ENCODE measurements at regions not wholly inside any gene's neighbourhood (a gene's known extent, or its start where the extent isn't known, plus 50 kb on each side); places are given as distances from the start of the nearest gene placed in this dataset.

- Histone ChIP-seq H4K5ac (ENCODE audit: insufficient read length, low read depth, low read length) (no peak overlapping the region), H3K9me3 (ENCODE audit: insufficient read depth in 2 of 2, low read depth in 1 of 2, low read length in 1 of 2) (no peaks in the 10 kb centered on the region), H3K4ac (replicated peaks; ENCODE audit: insufficient read length, low read depth, low read length) (no peak overlapping the region), H2BK5ac (ENCODE audit: low read depth, low read length) (no peak overlapping the region), H3K27ac (ENCODE audit: low read depth, low read length) (no peak overlapping the region), H2BK15ac (ENCODE audit: low read length) (no peak overlapping the region), H3K23ac (ENCODE audit: insufficient read length) (no peak overlapping the region), H2AK5ac (ENCODE audit: low read depth, low read length) (no peak overlapping the region), H4K91ac (replicated peaks; ENCODE audit: insufficient read length, low read length) (no peak overlapping the region), H2AFZ (ENCODE audit: low read length) (no peak overlapping the region; the same call in 1 of the 2 replicates), H4K8ac (ENCODE audit: extremely low read depth, insufficient read depth, low read length) (no peak overlapping the region), H3K4me2 (ENCODE audit: insufficient read depth in 1 of 2, low read depth in 2 of 2, low read length in 2 of 2) (no peak overlapping the region), H3K27me3 (replicated peaks in 1 of 4; ENCODE audit: control insufficient read depth in 3 of 4, extremely low read depth in 1 of 4, insufficient read depth in 3 of 4, low read length in 3 of 4) (no peaks in the 10 kb centered on the region), H3K9ac (replicated peaks in 1 of 4; ENCODE audit: extremely low read depth in 1 of 4, low read depth in 3 of 4, low read length in 3 of 4) (no peak overlapping the region), H3K4me3 (ENCODE audit: extremely low read depth in 1 of 4, insufficient read depth in 2 of 4, low read depth in 3 of 4, low read length in 4 of 4) (no peak overlapping the region), H3K18ac (ENCODE audit: extremely low read depth, low read length) (no peak overlapping the region), H3K79me2 (ENCODE audit: control insufficient read depth in 1 of 2, insufficient read depth in 2 of 2, low read length in 2 of 2) (no peaks in the 10 kb centered on the region), H4K20me1 (replicated peaks in 1 of 2; ENCODE audit: control insufficient read depth in 1 of 2, insufficient read depth in 2 of 2, low read length in 2 of 2) (no peaks in the 10 kb centered on the region), H2BK20ac (ENCODE audit: low read length) (no peak overlapping the region), H3K56ac (replicated peaks; ENCODE audit: insufficient read length, low read depth, low read length) (no peak overlapping the region), H3K23me2 (ENCODE audit: low read depth, low read length) (no peaks in the 10 kb centered on the region), H3K4me1 (replicated peaks in 1 of 4; ENCODE audit: control insufficient read depth in 3 of 4, insufficient read depth in 4 of 4, low read length in 3 of 4) (no peaks in the 10 kb centered on the region), H3K79me1 (ENCODE audit: low read depth, low read length) (no peaks in the 10 kb centered on the region), H2BK120ac (replicated peaks; ENCODE audit: low read depth, low read length) (no peak overlapping the region), H2BK12ac (ENCODE audit: low read depth, low read length) (no peak overlapping the region), H3K36me3 (ENCODE audit: control insufficient read depth in 2 of 4, insufficient read depth in 4 of 4, low read length in 3 of 4) (no peaks in the 10 kb centered on the region), H3K14ac (ENCODE audit: insufficient read length) (no peak overlapping the region)
- DNase-seq (ENCODE audit: low read depth in 1 of 2, low spot score in 2 of 2) (no peak), FAIRE-seq (no peak)
- ChIA-PET POLR2A (ENCODE audit: partially characterized antibody) (no interaction called here), CTCF (ENCODE audit: partially characterized antibody) (interaction anchor here (0.9 to 5.0 kb wide), 5 partner anchors 12 to 394 kb away, joined by 3 to 31 read pairs (median 3); no protein-coding TSS in a partner anchor)
- TF ChIP-seq SAP30 (IDR thresholded peaks at IDR 0.05; ENCODE audit: insufficient read depth, insufficient replicate concordance, low read length) = no peak
- no peak for TF ChIP-seq RXRA (IDR thresholded peaks at IDR 0.05; ENCODE audit: insufficient read depth, low read depth, low read length)
- TF ChIP-seq, protein P1, sequence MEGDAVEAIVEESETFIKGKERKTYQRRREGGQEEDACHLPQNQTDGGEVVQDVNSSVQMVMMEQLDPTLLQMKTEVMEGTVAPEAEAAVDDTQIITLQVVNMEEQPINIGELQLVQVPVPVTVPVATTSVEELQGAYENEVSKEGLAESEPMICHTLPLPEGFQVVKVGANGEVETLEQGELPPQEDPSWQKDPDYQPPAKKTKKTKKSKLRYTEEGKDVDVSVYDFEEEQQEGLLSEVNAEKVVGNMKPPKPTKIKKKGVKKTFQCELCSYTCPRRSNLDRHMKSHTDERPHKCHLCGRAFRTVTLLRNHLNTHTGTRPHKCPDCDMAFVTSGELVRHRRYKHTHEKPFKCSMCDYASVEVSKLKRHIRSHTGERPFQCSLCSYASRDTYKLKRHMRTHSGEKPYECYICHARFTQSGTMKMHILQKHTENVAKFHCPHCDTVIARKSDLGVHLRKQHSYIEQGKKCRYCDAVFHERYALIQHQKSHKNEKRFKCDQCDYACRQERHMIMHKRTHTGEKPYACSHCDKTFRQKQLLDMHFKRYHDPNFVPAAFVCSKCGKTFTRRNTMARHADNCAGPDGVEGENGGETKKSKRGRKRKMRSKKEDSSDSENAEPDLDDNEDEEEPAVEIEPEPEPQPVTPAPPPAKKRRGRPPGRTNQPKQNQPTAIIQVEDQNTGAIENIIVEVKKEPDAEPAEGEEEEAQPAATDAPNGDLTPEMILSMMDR (IDR thresholded peaks at IDR 0.05; ENCODE audit: control extremely low read depth in 1 of 3, insufficient read depth in 1 of 3, low read depth in 1 of 3, low read length in 3 of 3) = no peak
- TF ChIP-seq RBBP5 (IDR thresholded peaks at IDR 0.05; ENCODE audit: borderline replicate concordance, low read depth, low read length) = no peak
- TF ChIP-seq YY1 (IDR thresholded peaks at IDR 0.05; ENCODE audit: low read depth, low read length) = no peak
- no peak for TF ChIP-seq CHD1 (IDR thresholded peaks at IDR 0.05; ENCODE audit: low read depth, low read length)
- no peak for TF ChIP-seq JUND (IDR thresholded peaks at IDR 0.05; ENCODE audit: low read length)
- 89% methylated on average over 6 of the region's 6 CpGs; no CpG with 5 or more reads in 1 of the 2 experiments for WGBS, 2 experiments (ENCODE audit: extremely low coverage in 1 of 2, insufficient coverage in 1 of 2, insufficient read length in 1 of 2, insufficient replicate concordance in 2 of 2, low coverage in 1 of 2, low lambda C conversion rate in 2 of 2, missing lambda C conversion rate in 1 of 2)
Observed at GRCh38 chr2:18136881-18137475, 258.5 kb downstream of the KCNS3 start.
